DND-41 (cell line): ENCODE measurements at regions not wholly inside any gene's neighbourhood (a gene's known extent, or its start where the extent isn't known, plus 50 kb on each side); places are given as distances from the start of the nearest gene placed in this dataset.

Experiments used
- ATAC-seq: fragments of 200-7000 bp; cut with Tn5 transposase; 3 replicates; pipeline ENCODE4 v1.9.1; 2021; ENCODE audit warnings: low read depth; ENCODE audit not compliant: insufficient read depth
- DNase-seq: peaks from one replicate; pipeline ENCODE4 v3.0.0-alpha.2; 2020
- H2AFZ ChIP-seq: 2 replicates; pipeline ENCODE4 v1.6.0; 2012; ENCODE audit warnings: low read depth, low read length
- H3K27ac ChIP-seq: 2 replicates; pipeline ENCODE4 v1.5.1; 2012; ENCODE audit warnings: low read length, inconsistent platforms
- H3K27me3 ChIP-seq: fragments of 200-600 bp; sonication (generic); 2 replicates; pipeline ENCODE4 v1.6.0; 2012; ENCODE audit warnings: low read length, mild to moderate bottlenecking, inconsistent platforms; ENCODE audit not compliant: insufficient read depth, poor library complexity
- H3K36me3 ChIP-seq: 2 replicates; pipeline ENCODE4 v1.5.1; 2012; ENCODE audit warnings: low read length, inconsistent platforms; ENCODE audit not compliant: insufficient read depth
- H3K4me1 ChIP-seq: 2 replicates; pipeline ENCODE4 v1.5.1; 2012; ENCODE audit warnings: mild to moderate bottlenecking, low read length; ENCODE audit not compliant: insufficient read depth
- H3K4me2 ChIP-seq: 2 replicates; pipeline ENCODE4 v1.6.0; 2012; ENCODE audit warnings: mild to moderate bottlenecking, moderate library complexity, low read length, inconsistent platforms; ENCODE audit not compliant: insufficient read depth
- H3K4me3 ChIP-seq, 2 experiments: fragments of 200-600 bp in 1 of 2; shearing (Covaris generic) in 1 of 2; 2 replicates each; pipeline ENCODE4 v1.5.1; 2012 to 2016; ENCODE audit warnings: inconsistent platforms in 2 of 2, low read length in 2 of 2, mild to moderate bottlenecking in 2 of 2, low read depth in 1 of 2, moderate library complexity in 1 of 2
- H3K79me2 ChIP-seq: 2 replicates; pipeline ENCODE4 v1.6.0; 2012; ENCODE audit warnings: low read length, inconsistent platforms; ENCODE audit not compliant: insufficient read depth
- H3K9ac ChIP-seq: 2 replicates; pipeline ENCODE4 v1.6.0; 2012; ENCODE audit warnings: low read depth, mild to moderate bottlenecking, inconsistent platforms, low read length, moderate library complexity
- H3K9me3 ChIP-seq: 2 replicates; pipeline ENCODE4 v1.5.1; 2012; ENCODE audit warnings: low read length, moderate library complexity, mild to moderate bottlenecking, inconsistent platforms; ENCODE audit not compliant: insufficient read depth, severe bottlenecking
- H4K20me1 ChIP-seq: 2 replicates; pipeline ENCODE4 v1.6.0; 2012; ENCODE audit warnings: low read length; ENCODE audit not compliant: insufficient read depth
- CTCF ChIP-seq: IDR thresholded peaks from 2 replicates; pipeline ENCODE4 v1.5.1; 2012; ENCODE audit warnings: borderline replicate concordance, low read length, moderate library complexity, mild to moderate bottlenecking; ENCODE audit not compliant: poor library complexity, severe bottlenecking; ENCODE audit errors: extremely low read depth
- EZH2 ChIP-seq: IDR thresholded peaks from 3 replicates; pipeline ENCODE4 v1.6.1; 2012; ENCODE audit warnings: borderline replicate concordance, low read depth, mild to moderate bottlenecking, moderate library complexity, low read length, inconsistent platforms; ENCODE audit not compliant: severe bottlenecking

- H3K4me2 ChIP-seq = no peak overlapping the region
- ATAC-seq (no peak), DNase-seq (no peak)
- no peak overlapping the region for H3K27ac ChIP-seq
- H3K9ac ChIP-seq = no peak overlapping the region
- no peaks in the 10 kb centered on the region for H4K20me1 ChIP-seq
- H3K4me1 ChIP-seq = no peaks in the 10 kb centered on the region
- H2AFZ ChIP-seq = no peak overlapping the region
- no peaks in the 10 kb centered on the region for H3K79me2 ChIP-seq
- no peak overlapping the region for H3K4me3 ChIP-seq
- no peaks in the 10 kb centered on the region for H3K27me3 ChIP-seq
- TF ChIP-seq CTCF (no peak), EZH2 (no peak)
- no peaks in the 10 kb centered on the region for H3K36me3 ChIP-seq
- no peaks in the 10 kb centered on the region for H3K9me3 ChIP-seq
These were observed 67.8 kb downstream of the TTC32 start for GRCh38 chr2:19833978-19834377.

- Histone ChIP-seq H3K4me1 (no peaks in the 10 kb centered on the region), H2AFZ (no peak overlapping the region), H3K79me2 (no peaks in the 10 kb centered on the region), H3K4me2 (no peak overlapping the region), H3K9ac (no peak overlapping the region), H3K27ac (no peak overlapping the region), H3K9me3 (no peaks in the 10 kb centered on the region), H3K36me3 (no peaks in the 10 kb centered on the region), H3K4me3 (no peak overlapping the region), H3K27me3 (no peaks in the 10 kb centered on the region), H4K20me1 (no peaks in the 10 kb centered on the region)
- no peak for ATAC-seq
- TF ChIP-seq EZH2 (no peak), CTCF (no peak)
- no peak for DNase-seq
These were observed 72.1 kb downstream of the TTC32 start for GRCh38 chr2:19829672-19830071.

- H2AFZ ChIP-seq = no peak overlapping the region
- ATAC-seq (no peak), DNase-seq (no peak)
- H3K4me2 ChIP-seq = no peak overlapping the region
- no peaks in the 10 kb centered on the region for H4K20me1 ChIP-seq
- no peak overlapping the region for H3K9ac ChIP-seq
- H3K27ac ChIP-seq = no peak overlapping the region
- no peaks in the 10 kb centered on the region for H3K79me2 ChIP-seq
- no peaks in the 10 kb centered on the region for H3K9me3 ChIP-seq
- H3K4me1 ChIP-seq = no peaks in the 10 kb centered on the region
- TF ChIP-seq CTCF (no peak), EZH2 (no peak)
- no peaks in the 10 kb centered on the region for H3K27me3 ChIP-seq
- no peaks in the 10 kb centered on the region for H3K36me3 ChIP-seq
- no peak overlapping the region for H3K4me3 ChIP-seq
These were observed 74.9 kb downstream of the TTC32 start for GRCh38 chr2:19826874-19827273.

- no peak for ATAC-seq
- Histone ChIP-seq H3K4me2 (no peak overlapping the region), H3K27ac (no peak overlapping the region), H3K27me3 (no peaks in the 10 kb centered on the region), H2AFZ (no peak overlapping the region), H3K9me3 (no peaks in the 10 kb centered on the region), H3K4me1 (no peaks in the 10 kb centered on the region), H3K36me3 (no peaks in the 10 kb centered on the region), H3K79me2 (no peaks in the 10 kb centered on the region), H4K20me1 (no peaks in the 10 kb centered on the region), H3K4me3 (no peak overlapping the region), H3K9ac (no peak overlapping the region)
- DNase-seq = no peak
- TF ChIP-seq CTCF (no peak), EZH2 (no peak)
These were observed 78.3 kb downstream of the TTC32 start for GRCh38 chr2:19823507-19823906.
